GM19328 (cell line): ENCODE measurements at regions not wholly inside any gene's neighbourhood (a gene's known extent, or its start where the extent isn't known, plus 50 kb on each side); places are given as distances from the start of the nearest gene placed in this dataset.

ENCODE experiments used
- ATAC-seq: cut with Tn5 transposase; IDR thresholded peaks from one replicate; pipeline ENCODE4 v1.9.1; 2021; ENCODE audit warnings: mild to moderate bottlenecking, moderate library complexity; ENCODE audit not compliant: unreplicated experiment

DNA sequence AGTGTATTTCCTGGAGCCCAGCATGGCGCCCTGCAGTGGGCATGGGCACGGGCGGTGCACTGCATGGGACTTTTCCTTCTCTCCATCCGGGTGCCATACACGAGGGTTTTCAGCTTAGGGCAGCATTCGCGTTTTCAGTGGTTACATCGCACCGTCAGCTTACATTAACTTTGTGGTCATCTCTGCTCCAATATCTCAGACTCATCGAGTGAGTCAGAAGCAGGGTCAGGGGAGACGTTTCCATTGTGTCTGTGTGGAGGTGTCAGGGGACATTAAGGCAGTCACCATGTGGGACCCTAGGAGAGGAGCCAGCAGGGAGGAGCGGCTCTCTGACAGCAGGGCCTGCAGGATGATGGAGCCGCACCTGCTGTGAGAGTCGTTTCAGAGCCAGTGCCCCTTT, 541.0 kb downstream of the FGF9 start:
- ATAC-seq: no peak

DNA sequence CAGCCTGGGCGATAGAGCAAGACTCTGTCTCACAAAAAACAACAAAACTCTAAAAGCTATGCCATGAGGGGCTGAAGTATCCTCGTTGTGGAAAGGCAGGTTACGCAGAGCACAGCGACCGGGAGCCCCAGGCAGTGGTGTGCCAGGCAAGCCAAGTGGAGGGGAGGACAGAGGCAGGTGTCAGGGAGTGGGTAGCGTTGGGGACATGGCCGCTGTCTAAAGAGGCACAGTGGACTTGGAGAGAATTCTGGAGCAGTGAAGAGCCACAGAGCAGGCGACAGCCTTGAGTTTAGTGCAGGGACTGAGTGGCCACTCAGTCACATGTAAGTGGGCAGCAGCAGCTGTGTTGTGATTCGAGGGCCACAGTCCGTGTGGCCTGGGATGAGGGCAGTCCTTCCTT, 541.7 kb downstream of the FGF9 start:
- no peak for ATAC-seq

DNA sequence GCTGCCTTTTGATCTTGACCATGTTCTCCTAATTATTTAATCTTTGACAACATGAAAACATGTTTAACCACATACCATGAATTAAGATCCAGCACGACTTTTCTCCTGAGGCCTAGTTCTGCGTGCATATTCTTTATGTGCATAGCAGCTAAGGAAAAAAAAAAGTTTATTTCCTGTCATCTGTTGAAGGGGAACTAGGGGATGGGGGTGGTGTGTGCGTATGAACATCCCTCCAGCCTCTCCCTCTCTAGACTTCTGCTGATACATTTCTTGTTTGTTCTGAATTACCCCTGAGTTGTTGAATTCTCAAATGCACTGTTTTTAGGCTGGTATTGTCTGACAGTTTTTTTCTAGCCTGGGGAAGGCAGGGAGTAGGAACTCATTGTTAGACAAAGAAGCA, 543.3 kb downstream of the FGF9 start:
- ATAC-seq: no peak

DNA sequence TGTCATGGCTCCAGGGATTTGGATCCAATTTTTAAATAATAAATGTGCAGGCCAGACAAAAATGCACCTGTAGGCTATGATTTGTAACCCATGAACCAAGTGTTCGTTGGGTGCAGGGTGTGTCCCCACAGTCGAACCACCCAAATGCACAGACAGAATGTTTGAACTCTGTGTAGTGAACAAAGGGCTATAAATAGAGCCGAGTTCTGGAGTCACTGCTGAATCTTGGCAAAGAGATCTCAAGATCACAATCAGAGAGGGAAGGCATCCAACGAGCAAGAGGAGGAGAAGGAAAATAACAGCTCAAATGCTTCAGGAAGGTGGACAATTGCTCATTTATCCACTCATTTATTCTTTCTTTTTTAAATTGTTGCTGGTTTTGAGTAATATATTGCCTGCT, 547.9 kb downstream of the FGF9 start:
- no peak for ATAC-seq

DNA sequence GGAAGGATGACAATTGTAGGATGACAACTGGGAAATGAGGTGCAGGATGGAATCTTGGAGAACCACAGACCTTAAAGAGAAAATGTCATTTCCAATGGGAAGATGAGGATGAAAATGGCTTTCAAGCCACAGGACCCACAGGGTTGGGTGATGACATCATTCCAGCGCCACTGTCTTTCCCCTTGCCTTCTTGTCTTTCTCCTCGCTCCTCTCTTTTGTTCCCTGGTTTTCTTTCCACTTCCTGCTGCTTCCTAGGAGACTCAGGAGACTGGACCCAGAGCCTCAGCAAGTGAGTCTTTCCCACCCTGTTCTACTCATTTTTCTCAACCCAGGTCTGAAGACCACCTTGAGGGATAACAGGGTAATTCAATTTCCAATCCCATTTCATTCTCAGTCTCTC, 548.8 kb downstream of the FGF9 start:
- no peak for ATAC-seq

DNA sequence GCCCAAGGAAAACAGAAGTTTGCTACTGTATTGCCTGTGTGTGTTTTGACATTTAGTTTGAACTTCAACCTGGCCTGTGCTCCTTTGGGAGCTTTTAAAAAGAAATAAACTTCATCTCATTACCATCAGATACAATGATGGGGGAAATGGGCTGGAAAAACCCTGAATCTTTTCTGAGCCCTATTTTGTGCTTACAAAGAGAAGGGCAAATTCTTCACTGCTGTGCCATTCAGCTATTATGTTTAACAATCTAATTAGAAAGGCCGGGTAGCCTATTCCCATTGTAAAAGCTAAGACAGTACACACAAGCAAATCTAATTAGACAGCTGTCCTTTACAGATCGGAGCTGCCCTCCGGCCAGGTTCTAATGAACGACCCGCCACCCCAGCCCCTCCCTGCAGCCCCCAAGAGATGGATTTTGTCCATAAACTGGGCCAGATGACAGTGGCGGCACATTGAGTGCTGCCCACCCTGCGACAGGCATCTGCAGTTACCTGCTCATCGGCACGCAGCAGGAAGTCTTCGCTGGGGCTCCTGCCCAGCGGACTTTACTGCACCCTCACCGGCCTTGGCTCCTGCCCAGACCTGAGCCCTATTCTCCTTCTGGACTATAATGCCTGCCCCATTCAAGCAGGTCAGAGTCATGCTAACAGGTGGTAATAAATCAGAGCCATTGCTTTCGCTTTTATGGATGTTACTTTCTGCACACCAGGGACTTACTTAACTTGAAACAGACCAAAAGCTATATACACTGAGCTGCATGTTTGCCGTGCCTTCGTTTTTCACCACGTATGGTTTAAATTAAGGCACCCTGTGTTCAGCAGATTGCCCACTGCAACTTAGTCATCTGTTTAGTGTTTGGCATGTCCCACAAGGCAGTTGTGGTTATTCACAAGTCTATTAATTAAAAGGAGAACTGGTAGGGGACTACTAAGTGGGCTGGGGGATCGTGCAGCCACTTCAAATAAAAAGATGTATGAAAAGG, 549.6 kb downstream of the FGF9 start:
- no peak for ATAC-seq

DNA sequence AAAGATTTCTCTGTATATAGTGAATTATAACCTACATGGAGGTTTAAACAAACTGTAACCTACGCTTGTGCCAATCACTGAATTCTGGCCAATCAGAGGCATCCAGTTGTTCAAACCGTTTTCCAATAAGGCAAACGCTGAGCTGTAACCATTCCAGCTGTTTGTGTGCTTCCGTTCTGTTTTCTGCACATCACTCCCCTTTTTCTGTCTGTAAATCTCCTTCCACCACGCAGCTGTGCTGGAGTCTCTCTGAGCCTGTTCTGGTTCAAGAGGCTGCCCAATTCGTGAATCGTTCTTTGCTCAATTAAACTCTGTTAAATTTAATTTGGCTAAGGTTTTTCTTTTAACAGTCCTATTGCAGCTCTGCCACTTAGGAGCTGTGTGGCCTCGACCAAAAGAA, 552.5 kb downstream of the FGF9 start:
- no peak for ATAC-seq

DNA sequence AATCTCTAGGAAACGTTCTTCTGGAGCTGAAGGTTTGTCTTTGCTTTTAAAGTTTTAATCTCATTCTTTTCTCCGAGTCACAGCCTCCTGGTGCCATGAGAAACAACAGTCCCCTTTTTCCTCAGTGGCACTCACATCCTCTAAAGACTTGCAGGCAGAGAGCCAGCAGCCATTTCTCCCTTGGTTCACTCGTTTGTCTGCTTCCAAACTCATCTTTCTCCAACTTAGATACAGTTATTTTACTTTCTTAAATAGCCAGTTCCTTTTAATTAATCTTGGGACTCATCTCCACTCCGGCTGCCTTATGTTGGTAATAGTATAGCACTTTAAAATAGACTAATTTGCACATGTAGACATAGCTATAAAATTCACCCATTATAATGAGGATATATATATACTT, 555.2 kb downstream of the FGF9 start:
- no peak for ATAC-seq

DNA sequence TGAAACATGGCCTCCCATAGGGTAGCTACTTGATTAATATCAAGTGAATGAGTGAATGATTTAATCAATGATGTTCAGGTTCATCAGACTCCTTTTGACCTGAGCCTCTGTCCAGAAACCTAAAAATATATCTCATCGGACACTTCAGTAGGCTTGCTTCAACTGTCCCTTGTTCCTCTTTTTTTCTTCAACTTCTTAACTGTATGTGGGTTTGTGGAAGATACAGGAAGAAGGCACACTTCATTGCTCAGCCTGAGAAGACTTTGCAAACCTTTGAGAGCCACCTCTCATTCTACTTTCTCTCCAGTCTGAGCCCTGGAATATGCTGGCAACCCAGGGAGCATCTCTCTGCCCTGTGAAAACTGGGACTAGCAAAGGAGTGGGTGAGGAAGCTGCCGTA, 557.0 kb downstream of the FGF9 start:
- no peak for ATAC-seq

DNA sequence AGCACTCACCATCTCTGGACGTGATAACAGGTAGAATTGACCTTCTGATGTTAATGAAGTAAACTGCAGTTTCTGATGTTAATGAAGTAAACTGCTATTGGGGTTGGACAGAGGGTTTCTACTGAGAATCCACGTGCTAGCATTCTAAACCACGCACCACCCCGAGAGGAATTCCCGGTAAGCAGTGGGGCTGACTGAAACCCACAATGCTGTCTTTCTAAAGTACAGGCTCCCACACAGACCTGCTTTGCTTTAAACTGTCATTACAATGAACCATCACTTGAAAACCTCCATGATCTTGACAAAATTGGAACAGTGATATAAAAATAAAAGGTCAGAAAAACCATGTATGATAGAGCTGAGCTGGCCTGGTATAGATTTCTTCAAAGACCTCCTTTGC, 559.0 kb downstream of the FGF9 start:
- ATAC-seq: no peak

DNA sequence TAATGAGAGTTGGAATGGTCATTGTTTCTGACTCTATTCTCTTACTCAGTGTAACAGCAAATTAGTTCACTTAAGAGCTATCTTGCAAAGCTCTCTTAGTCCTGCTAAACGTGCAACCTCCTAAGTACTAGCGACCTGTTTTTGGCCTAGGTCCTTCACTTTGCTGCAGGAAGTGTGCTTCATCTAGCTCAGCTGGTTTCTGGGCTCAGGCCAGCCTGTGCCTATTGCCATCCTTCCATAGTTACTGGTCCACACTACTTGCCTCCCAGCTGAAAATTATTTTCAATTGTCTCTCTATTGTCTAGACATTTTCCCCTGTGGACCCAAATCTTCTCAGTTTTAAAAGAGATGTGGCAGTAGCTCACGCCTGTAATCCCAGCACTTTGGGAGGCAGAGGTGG, 561.3 kb downstream of the FGF9 start:
- no peak for ATAC-seq

DNA sequence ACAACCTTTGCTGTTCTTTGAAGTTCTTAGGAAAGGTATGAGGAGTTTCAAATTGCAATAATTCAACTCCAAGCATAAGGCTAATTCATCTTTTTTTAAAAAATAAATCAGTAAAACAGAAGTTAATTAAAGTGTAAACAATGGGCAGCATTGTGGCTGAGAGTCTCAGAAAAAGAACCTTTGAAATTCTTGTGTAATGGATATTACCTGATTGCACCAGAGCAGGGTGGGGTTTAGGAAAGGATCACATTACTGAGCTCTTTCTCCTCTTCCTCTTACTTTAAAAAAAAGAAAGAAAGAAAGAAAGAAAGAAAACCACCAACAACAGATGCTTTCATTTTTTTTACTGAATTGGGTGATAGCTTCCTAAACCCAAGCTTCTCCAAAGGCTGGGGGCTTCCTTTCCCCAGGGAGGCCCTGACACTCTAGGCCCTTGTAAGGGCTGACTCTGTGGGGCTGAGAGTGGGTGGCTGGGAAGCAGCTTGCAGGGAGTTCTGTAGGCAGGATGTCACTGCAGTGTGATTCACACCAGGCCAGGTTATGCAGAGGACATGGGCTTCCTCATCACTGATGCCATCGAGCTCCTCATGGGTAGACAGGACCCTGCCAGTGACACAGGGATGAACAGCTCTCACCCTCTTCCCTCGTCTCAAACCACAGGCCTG, 564.5 kb downstream of the FGF9 start:
- no peak for ATAC-seq

DNA sequence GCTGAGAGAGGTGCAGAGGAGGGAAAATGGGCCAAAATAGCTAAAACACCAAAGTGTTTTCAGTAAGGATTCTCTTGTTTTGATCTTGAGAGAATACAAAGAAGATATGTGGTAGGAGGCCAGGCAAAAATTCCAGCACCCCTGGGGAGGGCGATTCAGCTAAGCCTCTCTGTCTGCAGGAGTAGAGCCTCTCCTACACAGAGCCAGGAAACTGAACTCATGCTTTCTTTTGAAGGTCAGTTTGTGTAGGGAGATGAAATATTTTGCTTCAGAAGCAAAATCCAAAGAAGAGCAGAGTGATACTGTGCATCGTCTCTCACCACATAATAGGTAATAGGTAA, 565.0 kb downstream of the FGF9 start:
- ATAC-seq: no peak

DNA sequence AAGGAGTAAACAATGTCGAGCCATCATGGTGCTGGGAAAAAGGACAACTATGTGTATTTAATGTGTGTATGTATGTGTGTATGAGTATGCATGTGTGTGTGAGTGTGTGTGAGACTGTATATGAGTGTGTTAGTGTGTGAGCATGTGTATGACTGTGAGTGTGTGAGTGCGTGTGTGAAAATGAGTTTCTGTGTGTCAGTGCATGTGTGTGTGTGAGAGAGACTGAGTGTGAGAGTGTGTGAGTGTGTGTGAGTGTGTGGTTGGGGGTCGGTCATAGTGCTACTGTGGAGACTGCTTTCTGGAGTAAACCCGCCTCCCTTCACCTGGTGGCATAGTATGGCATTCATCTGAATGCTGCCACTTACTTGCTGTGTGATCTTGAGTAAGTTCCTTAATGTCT, 567.4 kb downstream of the FGF9 start:
- ATAC-seq: no peak

DNA sequence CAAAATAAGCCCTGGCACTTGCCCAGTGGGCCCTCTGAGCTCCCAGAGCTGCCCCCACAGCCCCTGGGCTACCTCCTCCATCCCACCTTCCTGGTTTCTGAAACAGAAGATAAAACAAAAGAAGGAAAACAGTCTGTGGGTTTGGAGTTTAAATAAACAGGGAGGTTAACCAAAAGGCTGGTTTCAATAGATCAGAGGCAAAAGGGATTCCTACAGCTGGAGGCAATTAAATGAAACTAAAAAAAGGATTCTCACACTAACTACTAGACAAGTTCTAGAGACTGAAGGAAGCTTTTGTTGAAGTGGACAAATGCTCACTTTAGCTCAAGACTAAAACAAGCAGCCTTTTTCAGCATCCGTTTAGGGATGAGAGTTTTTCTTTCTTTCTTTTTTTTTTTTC, 569.8 kb downstream of the FGF9 start:
- no peak for ATAC-seq

DNA sequence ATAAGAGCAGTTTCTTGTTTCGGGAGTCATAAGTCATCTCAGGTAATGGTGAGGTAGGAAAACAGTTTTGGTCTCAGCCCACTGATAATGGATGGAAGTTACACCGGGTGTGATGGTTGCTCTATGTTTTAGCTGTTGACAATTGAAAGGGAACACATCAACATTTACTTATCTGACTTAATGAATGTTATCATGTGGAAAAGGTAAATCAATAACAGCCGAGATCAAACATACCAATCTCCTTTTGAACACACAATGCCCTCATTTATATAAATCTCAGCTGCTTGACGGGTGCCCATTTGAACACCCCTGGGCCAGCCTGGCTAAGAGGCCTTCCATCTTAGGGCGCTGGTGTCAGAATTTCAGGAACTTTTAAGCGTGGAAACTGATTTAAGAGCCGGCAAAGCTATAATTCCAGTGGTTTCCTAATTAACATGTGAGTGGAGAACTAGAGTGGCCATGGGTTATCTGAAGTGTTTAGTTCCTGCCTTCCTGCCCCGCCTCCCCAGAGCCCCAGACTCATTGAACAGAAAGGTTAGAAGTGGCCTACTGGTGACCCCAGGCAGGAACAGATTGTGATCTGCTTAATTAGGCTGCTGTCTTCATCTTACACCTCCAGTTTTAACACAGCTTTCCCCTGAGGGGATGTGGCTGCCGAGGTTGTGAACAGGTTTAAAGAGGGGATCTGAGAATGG, 572.7 kb downstream of the FGF9 start:
- ATAC-seq: no peak

DNA sequence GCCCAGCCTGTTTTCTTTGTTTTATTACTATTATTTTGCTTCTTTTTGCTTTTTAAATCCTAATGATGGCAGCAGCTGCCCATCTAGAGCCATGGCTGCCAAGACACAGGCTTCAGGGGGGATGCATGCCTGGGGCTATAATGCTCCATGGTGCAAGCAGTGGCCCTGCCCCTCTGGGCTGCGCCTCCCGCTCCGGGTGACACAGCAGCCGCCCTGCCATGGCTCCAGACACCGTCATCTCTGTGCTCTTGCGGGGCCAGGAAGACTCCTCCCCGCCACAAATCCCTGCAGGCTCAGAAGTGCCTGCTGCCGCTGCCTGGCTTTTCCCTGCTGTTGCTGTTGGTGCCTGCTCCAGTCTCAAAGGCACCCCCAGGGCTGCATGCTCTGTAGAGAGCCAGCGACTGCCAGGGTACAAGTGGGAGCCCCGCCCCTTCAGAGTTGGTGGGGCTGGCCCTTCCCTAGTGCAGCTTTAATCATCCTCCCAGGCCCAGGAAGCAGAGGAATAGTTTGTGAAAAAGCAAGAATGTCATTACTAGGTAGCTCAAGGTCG, 581.5 kb downstream of the FGF9 start:
- no peak for ATAC-seq

DNA sequence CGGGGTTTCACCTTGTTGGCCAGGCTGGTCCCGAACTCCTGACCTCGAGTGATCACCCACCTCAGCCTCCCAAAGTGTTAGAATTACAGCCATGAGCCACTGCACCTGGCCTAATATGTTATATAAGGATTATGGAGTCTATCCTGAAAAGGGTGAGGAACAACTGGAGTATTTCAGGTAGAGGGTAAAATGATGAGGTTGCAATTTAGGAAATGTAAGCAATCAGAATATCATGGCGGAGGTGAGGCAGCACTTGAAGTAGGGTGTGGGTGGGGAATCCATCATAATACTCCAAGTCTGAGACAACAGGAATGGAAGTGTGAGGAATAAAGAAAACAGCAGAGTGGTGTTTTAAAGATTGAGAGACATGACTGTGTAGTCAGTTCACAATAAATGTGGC, 582.2 kb downstream of the FGF9 start:
- no peak for ATAC-seq

DNA sequence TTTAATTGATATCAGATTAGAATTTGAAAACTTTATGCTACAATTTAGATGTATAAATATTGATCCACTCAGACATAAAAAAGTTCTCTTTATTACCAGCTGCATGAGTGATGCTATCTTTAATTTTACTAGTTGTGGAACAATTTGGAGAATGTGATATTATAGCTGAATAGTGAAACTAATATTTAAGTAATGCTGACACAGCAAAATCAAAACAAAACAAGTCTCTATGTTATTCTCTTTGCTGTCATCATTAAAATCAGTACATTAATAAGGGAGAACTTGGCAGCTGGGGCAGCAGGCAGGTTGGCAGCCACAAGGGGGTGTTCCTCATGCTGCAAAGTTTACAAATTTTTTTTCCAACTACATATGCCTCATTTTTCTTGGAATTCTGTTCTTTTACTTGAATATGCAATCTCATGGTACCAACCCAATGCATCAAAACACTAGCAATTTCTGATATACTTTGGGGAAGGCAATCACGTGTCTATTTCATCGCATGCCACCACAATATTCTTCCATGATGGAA, 585.3 kb downstream of the FGF9 start:
- ATAC-seq: no peak

DNA sequence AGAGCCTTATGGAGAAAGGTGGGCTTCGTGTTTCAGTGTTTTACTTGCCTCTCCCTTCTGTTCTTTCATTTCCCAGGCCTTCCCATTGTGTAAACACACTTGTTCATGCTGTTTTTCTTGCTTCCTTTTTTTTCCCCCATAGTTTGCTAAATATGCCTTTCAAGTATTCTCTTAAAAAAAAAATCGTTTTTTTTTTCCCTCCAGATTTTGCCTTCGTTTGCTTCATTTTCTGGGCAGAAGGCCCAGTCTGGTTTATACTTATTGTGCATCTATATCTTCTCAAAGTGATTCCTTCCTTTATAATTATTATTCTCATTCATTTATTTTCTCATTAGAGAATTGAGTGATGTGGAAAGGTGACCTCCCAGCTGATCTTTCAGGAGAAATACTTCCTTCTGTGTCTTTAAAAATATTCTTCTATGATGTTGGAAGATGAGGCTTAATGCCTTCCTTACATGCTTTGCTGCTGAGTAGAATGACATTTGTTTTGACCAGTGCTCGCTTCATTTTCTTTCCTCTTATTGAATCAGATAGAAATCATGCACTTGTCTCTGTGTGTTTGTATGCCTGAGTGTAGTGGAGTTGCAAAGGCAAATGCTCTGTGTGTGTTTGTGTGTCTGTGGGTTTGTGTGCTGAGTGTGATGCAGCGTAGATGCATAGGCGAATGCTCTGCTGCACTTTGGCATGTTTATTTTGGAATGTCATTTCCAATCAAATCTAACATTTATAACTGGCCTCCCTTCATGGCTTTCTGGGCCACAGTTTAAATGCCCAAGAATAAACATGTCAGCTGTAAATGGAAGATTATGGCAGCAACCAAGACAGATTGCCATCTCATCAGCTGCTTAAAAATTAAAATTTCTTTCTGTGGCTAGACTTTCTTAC, 591.4 kb downstream of the FGF9 start:
- no peak for ATAC-seq
